Activated CD8-positive, alpha-beta T cell treated with anti-CD3 and anti-CD28 coated beads for 36 hours (primary cell): ENCODE measurements at regions not wholly inside any gene's neighbourhood (a gene's known extent, or its start where the extent isn't known, plus 50 kb on each side); places are given as distances from the start of the nearest gene placed in this dataset.

Experiments
- ATAC-seq: fragments of 200-7000 bp; cut with Tn5 transposase; one replicate; pipeline ENCODE4 v1.10.0; 2021; ENCODE audit warnings: mild to moderate bottlenecking, moderate library complexity
- CTCF ChIA-PET: fragments of 350-600 bp; sonication (Branson Sonifier 250); formaldehyde crosslinking; loops from one replicate; lab custom pipeline; 2021; ENCODE audit warnings: antibody characterized with exemption; lab: Charles Lee
- POLR2A ChIA-PET: fragments of 350-600 bp; sonication (Branson Sonifier 250); formaldehyde crosslinking; loops from one replicate; lab custom pipeline; 2021; ENCODE audit warnings: antibody characterized with exemption; lab: Charles Lee
- DNase-seq: peaks from one replicate; pipeline ENCODE4 v3.0.0-alpha.2; 2020
- H3K27ac Mint-ChIP-seq: one replicate; pipeline ENCODE4 v1.8.0; 2021; ENCODE audit warnings: mild to moderate bottlenecking, mixed read lengths
- H3K27me3 Mint-ChIP-seq: one replicate; pipeline ENCODE4 v1.8.0; 2021; ENCODE audit warnings: mixed read lengths
- H3K36me3 Mint-ChIP-seq: one replicate; pipeline ENCODE4 v1.8.0; 2021; ENCODE audit warnings: low read depth, mixed read lengths
- H3K4me1 Mint-ChIP-seq: one replicate; pipeline ENCODE4 v1.8.0; 2021; ENCODE audit warnings: low read depth, mixed read lengths
- H3K4me3 Mint-ChIP-seq: one replicate; pipeline ENCODE4 v1.8.0; 2021; ENCODE audit warnings: mild to moderate bottlenecking, moderate library complexity, mixed read lengths
- H3K9me3 Mint-ChIP-seq: one replicate; pipeline ENCODE4 v1.8.0; 2021; ENCODE audit warnings: mixed read lengths
- CTCF ChIP-seq: fragments of 200-600 bp; IDR thresholded peaks from one replicate; pipeline ENCODE4 v1.8.0; 2022; ENCODE audit warnings: antibody characterized with exemption, mild to moderate bottlenecking
- intact Hi-C: fragments of 100-400 bp; cut with micrococcal nuclease; formaldehyde crosslinking; loops from one replicate; pipeline ENCODE4 v1.10.0; 2022

- Mint-ChIP-seq H3K9me3 (no peaks in the 10 kb centered on the region), H3K27ac (no peak overlapping the region), H3K4me3 (no peak overlapping the region), H3K36me3 (no peaks in the 10 kb centered on the region), H3K27me3 (no peaks in the 10 kb centered on the region), H3K4me1 (no peaks in the 10 kb centered on the region)
- no peak for DNase-seq
- TF ChIP-seq CTCF, result no peak
- CTCF ChIA-PET, result no interaction called here
- intact Hi-C loops, result no loop called here
- POLR2A ChIA-PET, result no interaction called here
- no peak for ATAC-seq
Observed at GRCh38 chr7:119761776-119762175, 511.2 kb upstream of the KCND2 start.

- peaks cover 8% of the 10 kb centered on the region for H3K9me3 Mint-ChIP-seq
- ChIA-PET CTCF (no interaction called here), POLR2A (no interaction called here)
- H3K27me3 Mint-ChIP-seq, result no peaks in the 10 kb centered on the region
- DNase-seq, result no peak
- H3K27ac Mint-ChIP-seq, result no peak overlapping the region
- ATAC-seq, result no peak
- no peaks in the 10 kb centered on the region for H3K4me1 Mint-ChIP-seq
- TF ChIP-seq CTCF, result no peak
- H3K4me3 Mint-ChIP-seq, result no peak overlapping the region
- no peaks in the 10 kb centered on the region for H3K36me3 Mint-ChIP-seq
- intact Hi-C loops, result no loop called here
Observed at GRCh38 chr7:119782286-119782685, 490.7 kb upstream of the KCND2 start.

DNA sequence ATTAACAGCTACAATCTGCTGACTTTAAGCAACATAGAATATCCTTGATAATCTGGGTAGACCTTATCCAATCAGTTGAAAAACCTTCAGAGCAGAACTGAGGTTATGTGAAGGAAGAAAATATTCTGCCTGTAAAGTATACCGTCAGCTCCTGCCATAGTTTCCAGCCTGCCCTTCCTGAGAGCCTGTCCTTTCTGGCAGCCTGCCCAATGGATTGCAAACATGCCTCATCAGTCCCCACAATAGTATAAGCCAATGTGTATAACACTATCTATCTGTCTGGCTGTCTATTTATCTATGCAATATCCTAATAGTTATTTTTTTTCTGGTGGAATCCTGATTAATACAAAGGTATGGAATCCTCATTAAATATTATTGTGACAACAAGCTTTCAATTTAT, 489.2 kb upstream of the KCND2 start:
- TF ChIP-seq CTCF, result no peak
- no peaks in the 10 kb centered on the region for H3K4me1 Mint-ChIP-seq
- intact Hi-C loops, result no loop called here
- H3K27me3 Mint-ChIP-seq, result no peaks in the 10 kb centered on the region
- CTCF ChIA-PET, result no interaction called here
- no peak for ATAC-seq
- no peaks in the 10 kb centered on the region for H3K36me3 Mint-ChIP-seq
- H3K4me3 Mint-ChIP-seq, result no peak overlapping the region
- POLR2A ChIA-PET, result no interaction called here
- no peak overlapping the region for H3K27ac Mint-ChIP-seq
- peaks cover 8% of the 10 kb centered on the region for H3K9me3 Mint-ChIP-seq
- no peak for DNase-seq

- TF ChIP-seq CTCF, result no peak
- H3K4me1 Mint-ChIP-seq, result no peaks in the 10 kb centered on the region
Observed at GRCh38 chr7:119802147-119802546, 470.8 kb upstream of the KCND2 start.

GRCh38 chr7:119825091-119825655, 447.8 kb upstream of the KCND2 start:
- ATAC-seq (no peak), DNase-seq (no peak)
- POLR2A ChIA-PET, result no interaction called here
- no peaks in the 10 kb centered on the region for H3K36me3 Mint-ChIP-seq
- H3K4me1 Mint-ChIP-seq, result no peaks in the 10 kb centered on the region
- intact Hi-C loops, result no loop called here
- CTCF ChIA-PET, result no interaction called here
- no peak overlapping the region for H3K27ac Mint-ChIP-seq
- H3K4me3 Mint-ChIP-seq, result no peak overlapping the region
- TF ChIP-seq CTCF, result no peak
- peaks cover 13% of the 10 kb centered on the region for H3K9me3 Mint-ChIP-seq
- no peaks in the 10 kb centered on the region for H3K27me3 Mint-ChIP-seq

More at GRCh38 chr7:119802147-119802546, 470.8 kb upstream of the KCND2 start:
- intact Hi-C loops, result no loop called here
- CTCF ChIA-PET, result no interaction called here
- Mint-ChIP-seq H3K27ac (no peak overlapping the region), H3K27me3 (no peaks in the 10 kb centered on the region), H3K4me3 (no peak overlapping the region), H3K36me3 (no peaks in the 10 kb centered on the region), H3K9me3 (peaks cover 2% of the 10 kb centered on the region)
- ATAC-seq, result no peak
- POLR2A ChIA-PET, result no interaction called here
- no peak for DNase-seq
